Activated gamma-delta T cell (primary cell): ENCODE measurements at regions not wholly inside any gene's neighbourhood (a gene's known extent, or its start where the extent isn't known, plus 50 kb on each side); places are given as distances from the start of the nearest gene placed in this dataset.

Experiments used
- DNase-seq: peaks from one replicate; lab custom pipeline; 2025; lab: John Stamatoyannopoulos, UW

DNA sequence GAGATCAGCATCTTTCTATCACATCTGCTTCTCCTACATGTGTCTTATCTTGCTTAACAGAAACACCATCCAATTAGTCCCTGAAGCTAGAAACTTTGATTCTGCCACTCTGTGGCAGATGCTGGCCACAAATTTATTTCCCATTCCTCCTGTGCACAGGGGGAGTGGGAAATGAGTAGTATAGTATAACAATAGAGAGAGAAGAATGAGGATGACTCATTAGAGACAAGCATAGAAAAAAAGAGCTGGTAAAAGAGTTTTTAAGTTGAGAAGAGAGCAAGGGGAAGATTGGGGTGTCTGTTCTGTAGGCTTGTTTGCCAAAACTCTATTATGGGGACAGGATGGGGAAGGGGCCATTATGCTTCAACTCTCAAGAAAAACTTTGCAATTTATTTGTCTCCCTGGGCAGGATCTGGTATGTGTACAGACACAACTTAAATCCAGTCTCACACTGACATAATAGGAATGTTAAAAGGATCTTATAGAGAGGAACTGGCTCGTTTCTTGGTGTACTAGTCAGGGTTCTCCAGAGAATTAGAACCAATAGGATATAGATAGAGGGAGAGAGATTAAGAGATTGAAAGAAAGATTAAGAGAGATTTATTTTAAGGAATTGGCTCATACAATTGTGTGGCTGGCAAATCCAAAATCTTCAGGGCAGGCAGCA, 142.6 kb upstream of the CPSF6 start:
- DNase-seq = no peak

DNA sequence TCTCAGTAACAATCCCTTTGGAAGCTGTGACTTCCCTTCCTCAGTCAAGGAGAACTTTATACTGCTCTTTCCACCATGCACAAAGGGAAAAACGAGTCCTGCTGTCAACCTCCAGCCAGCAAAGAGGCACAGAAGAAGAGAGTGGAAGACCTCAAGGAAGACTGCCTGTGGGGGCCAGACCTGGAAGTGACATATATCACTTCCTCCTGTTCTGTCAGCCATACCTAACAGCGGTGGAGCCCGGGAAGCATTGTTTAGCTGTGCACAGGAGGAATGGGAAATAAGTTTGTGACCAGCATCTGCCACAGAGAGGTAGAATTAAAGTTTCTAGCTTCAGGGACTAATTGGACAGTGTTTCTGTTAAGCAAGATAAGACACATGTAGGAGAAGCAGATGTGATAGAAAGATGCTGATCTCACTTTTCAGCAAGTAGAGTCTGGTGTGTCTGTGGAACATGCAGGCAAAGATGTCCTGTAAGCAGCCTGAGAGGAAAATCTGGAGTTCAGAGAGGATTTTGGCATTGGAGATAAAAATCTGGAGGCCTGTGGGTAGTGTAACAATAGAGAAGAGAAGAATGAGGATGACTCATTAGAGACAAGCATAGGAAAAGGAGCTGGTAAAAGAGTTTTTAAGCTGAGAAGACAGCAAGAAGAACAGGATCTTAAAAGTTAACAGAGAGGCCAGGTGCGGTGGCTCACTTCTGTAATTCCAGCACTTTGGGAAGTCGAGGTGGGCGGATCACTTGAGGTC, 141.6 kb upstream of the CPSF6 start:
- DNase-seq = no peak

DNA sequence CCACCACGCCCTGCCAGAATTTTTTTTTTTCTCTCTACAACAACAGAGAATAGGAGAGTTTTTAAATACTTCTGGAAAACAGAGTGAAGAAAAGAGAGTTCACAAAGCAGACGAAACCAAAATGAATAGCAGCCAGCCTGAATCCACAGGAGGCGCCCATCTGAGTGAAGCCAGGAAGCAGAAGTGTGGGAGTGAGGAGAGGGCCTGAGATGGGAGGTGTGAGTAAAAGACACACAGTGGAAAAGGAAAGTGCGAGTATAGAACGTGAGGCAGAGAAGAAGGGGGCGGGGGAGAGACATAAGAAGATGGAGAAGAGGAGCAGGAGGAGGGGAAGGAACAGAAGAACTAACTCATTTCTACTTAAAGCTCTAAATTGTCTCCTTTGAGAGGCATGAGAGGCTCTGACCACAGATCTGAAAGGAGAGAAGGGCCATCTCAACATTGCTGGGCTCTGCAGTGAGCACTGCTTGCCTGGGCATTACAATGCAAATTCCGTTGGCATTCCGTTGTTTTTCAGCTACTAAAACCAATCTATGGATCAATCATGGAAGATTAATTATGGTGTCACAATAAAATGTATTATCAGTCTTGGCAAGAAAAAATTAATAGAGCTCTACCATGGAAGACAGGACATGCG, 140.1 kb upstream of the CPSF6 start:
- no peak for DNase-seq

GRCh38 chr12:69101505-69101904, 137.9 kb upstream of the CPSF6 start:
- DNase-seq = no peak

- DNase-seq = no peak
Observed at GRCh38 chr12:69102856-69103255, 136.5 kb upstream of the CPSF6 start.

DNA sequence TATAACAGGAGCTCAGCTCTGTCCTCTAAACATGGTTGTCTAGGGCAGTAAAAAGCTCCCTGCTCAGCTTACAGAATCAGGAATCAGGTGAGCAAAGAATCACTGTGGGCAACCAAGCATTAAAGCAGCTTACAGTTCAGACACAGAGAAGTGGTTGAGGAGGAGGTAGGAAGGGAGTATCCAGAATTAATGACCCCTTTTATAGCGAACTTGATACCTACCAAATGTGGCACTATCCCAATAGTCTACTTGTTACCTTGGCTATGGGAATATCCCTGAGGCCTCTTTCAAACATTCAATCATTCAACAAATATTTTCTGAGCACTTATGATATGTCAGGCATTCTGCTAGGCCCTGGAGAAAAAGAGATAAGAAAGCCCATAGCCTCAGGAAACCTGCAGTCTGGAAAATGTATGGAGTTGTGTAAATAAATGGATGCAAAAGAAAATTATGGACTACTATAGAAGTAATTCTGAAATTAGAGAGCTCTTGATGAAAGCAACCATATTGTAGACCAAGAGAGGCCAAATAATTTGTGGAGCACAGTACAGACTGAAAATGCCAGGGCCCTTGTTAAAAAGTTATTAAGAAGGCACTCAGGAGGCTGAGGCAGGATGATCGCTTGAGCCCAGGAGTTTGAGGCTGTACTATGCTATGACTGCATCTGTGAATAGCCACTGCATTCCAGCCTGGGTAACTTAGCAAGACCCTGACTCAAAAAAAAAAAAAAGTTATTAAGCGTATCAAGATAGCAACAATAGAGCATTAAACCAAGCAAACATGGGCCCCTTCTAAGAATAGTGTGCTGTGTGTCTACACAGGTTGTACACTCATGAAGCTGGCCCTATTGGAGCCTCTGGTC, 134.0 kb upstream of the CPSF6 start:
- DNase-seq = no peak

- DNase-seq = no peak
Observed at GRCh38 chr12:69106482-69107118, 132.8 kb upstream of the CPSF6 start.

- no peak for DNase-seq
Observed at GRCh38 chr12:69107541-69107940, 131.8 kb upstream of the CPSF6 start.

- DNase-seq = no peak
Observed at GRCh38 chr12:69108037-69108436, 131.3 kb upstream of the CPSF6 start.

GRCh38 chr12:69112616-69113015, 126.8 kb upstream of the CPSF6 start:
- DNase-seq = no peak

GRCh38 chr12:69115099-69115498, 124.3 kb upstream of the CPSF6 start:
- DNase-seq = no peak

GRCh38 chr12:69115951-69116350, 123.4 kb upstream of the CPSF6 start:
- no peak for DNase-seq

GRCh38 chr12:69117566-69118266, 121.7 kb upstream of the CPSF6 start:
- no peak for DNase-seq

DNA sequence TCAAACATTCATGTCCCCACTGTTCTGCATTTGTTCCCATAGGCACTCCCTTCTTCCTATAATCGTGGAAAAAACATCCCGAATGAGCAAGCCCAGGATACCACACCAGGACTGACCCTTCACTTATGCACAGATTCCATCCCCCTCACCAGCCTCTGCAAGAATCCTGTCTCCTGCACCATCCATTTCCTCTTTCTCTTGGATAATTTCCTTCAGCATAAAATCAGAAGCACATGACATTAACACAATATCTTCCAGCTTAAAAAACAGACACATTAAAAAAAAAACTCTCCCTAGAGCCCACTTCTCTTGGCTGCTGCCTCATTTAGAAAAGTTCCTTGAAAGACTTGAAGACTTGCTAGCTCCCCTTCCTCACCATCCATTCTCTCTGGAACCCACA, 120.9 kb upstream of the CPSF6 start:
- DNase-seq = no peak

- no peak for DNase-seq
Observed at GRCh38 chr12:69119770-69120169, 119.6 kb upstream of the CPSF6 start.

GRCh38 chr12:69120354-69120753, 119.0 kb upstream of the CPSF6 start:
- no peak for DNase-seq

GRCh38 chr12:69123311-69123710, 116.1 kb upstream of the CPSF6 start:
- DNase-seq = no peak

GRCh38 chr12:69123919-69124638, 115.3 kb upstream of the CPSF6 start:
- no peak for DNase-seq

GRCh38 chr12:69129017-69129416, 110.4 kb upstream of the CPSF6 start:
- no peak for DNase-seq

DNA sequence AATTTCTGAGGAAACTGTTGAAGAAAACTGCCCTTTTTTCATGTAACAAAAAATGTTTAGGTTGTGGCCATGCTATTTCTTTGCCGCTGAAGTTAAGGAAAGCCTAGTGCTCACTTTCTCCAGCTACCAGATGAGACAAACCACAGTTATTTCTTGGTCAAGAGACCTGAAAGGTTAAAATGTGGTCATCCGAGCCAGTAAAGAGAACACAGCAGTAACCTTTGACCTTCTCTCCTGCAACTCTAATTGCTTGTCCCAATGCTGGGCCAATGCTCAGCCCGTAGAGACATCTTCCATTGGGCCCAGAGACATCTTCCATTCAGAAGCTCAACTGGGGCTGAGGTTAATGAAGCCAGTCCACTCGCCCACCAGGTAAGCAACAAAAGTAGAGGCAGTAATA, 109.8 kb upstream of the CPSF6 start:
- no peak for DNase-seq
